ENCODE measurements at regions not wholly inside any gene's neighbourhood (a gene's known extent, or its start where the extent isn't known, plus 50 kb on each side); places are given as distances from the start of the nearest gene placed in this dataset.

DNA sequence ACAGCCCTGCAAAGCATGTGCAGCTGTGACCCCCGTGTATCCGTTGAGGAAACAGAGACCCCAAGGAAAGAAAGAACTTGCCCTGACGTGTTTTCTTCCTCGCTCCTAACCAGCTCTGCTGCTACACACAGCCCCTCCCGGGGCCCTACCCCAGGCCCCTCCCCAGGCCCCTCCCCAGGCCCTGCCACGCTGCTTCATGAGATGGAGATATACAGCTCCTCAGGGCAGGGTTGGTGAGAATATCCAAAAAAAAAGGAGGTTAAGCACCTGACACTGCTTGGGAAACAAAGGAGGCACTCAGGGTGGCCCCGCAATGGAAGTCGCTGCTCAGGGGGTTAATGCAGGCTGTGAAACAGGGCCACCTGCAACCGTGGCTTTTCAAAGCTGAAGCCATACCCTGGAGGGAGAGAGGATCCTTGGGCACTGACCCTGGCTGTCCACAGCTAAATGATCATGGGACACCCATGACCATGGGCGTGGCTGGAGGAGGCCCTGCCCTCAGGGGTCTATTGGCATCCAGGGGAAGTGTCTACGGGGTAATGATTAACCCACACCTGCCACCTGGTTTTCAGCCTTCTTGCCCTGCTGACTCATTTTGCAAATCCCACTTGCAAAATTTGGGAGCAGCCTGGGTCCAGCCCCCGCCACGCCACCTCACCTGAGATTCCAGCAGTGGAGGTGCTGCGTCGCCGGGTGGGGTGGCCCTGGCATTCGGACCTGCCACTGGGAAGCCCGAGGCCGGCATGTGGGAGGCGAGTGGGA is 112.1 kb upstream of the ANO1 start:
- H3K27me3 ChIP-seq: peaks cover 0 to 43% of the 10 kb centered on the region in 2 donors
- intact Hi-C loops (cut with DNase I): no loop called here
- no peak overlapping the region for H3K4me3 ChIP-seq
- DNase-seq (no peak), ATAC-seq (no peak)
- TF ChIP-seq, protein P1, sequence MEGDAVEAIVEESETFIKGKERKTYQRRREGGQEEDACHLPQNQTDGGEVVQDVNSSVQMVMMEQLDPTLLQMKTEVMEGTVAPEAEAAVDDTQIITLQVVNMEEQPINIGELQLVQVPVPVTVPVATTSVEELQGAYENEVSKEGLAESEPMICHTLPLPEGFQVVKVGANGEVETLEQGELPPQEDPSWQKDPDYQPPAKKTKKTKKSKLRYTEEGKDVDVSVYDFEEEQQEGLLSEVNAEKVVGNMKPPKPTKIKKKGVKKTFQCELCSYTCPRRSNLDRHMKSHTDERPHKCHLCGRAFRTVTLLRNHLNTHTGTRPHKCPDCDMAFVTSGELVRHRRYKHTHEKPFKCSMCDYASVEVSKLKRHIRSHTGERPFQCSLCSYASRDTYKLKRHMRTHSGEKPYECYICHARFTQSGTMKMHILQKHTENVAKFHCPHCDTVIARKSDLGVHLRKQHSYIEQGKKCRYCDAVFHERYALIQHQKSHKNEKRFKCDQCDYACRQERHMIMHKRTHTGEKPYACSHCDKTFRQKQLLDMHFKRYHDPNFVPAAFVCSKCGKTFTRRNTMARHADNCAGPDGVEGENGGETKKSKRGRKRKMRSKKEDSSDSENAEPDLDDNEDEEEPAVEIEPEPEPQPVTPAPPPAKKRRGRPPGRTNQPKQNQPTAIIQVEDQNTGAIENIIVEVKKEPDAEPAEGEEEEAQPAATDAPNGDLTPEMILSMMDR (IDR thresholded peaks at IDR 0.05): no peak
- H3K36me3 ChIP-seq: no peaks in the 10 kb centered on the region
- H3K27ac ChIP-seq: no peak overlapping the region
- H3K9me3 ChIP-seq: no peaks in the 10 kb centered on the region
- H3K4me1 ChIP-seq: peaks cover 0 to 5% of the 10 kb centered on the region in 2 donors

DNA sequence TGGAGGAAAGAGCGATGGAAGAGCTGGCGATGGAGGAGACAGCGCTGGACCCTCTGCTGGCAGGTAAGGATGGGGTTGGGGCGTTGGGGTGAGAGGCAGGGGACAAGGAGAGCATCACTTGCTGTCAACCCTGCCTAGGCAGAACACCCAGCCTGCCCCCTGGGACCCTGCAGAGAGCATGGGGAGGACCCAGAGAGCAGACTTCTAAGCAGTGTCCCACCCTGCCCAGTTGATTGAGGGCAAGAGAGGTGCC is 111.6 kb upstream of the ANO1 start:
- Histone ChIP-seq H3K4me1 (peaks cover 0 to 5% of the 10 kb centered on the region in 2 donors), H3K4me3 (no peak overlapping the region), H3K36me3 (no peaks in the 10 kb centered on the region), H3K27me3 (peaks cover 0 to 45% of the 10 kb centered on the region in 2 donors), H3K9me3 (no peaks in the 10 kb centered on the region), H3K27ac (no peak overlapping the region)
- DNase-seq (no peak), ATAC-seq (no peak)
- TF ChIP-seq, protein P1 (IDR thresholded peaks at IDR 0.05): no peak
- intact Hi-C loops (cut with DNase I): no loop called here

DNA sequence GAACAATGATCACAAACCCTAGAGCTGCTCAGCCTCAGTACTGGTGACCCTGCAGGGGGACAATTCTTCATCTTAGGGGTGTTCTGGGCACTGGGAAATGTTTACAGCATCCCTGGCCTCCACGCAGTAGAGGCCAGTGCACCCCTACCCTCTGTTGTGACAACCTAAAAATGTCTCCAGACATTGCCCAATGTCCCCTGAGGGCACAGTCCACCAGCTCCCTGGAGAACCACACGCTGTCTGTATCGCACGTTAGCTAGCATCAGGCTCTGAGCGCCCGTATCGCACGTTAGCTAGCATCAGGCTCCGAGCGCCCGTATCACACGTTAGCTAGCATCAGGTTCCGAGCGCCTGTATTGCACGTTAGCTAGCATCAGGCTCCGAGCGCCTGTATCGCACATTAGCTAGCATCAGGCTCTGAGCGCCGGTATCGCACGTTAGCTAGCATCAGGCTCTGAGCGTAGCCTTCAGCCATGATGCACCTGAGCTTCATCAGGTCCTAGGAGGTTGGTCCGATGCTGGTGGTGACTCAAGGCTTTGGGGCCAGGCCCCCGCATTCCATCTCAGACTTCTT is 111.1 kb upstream of the ANO1 start:
- TF ChIP-seq, protein P1 (IDR thresholded peaks at IDR 0.05): no peak
- intact Hi-C loops (cut with DNase I): no loop called here
- no peak overlapping the region for H3K27ac ChIP-seq

DNA sequence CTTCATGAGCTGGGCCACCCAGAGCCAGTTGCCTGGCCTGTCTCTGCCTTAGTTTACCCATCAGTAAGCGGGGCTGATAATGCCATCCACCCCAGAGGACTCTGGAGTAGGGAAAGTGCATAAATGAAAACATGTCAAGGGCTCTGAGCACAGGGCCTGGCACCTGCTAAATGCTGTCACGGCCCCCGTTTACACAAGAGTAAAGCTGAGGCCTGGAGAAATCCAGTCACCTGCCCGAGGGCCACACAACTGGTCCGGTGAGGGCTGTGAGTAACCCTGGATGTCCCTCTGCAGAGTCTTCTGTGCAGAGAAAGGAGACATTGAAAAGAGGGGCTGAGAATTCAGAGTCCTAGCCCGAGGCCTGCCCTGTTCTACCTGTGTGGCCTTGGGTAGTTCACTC is 110.6 kb upstream of the ANO1 start:
- TF ChIP-seq, protein P1 (IDR thresholded peaks at IDR 0.05): no peak
- H3K4me1 ChIP-seq: peaks cover 0 to 5% of the 10 kb centered on the region in 2 donors
- no peaks in the 10 kb centered on the region for H3K9me3 ChIP-seq
- H3K27me3 ChIP-seq: peaks cover 0 to 41% of the 10 kb centered on the region in 2 donors
- ATAC-seq (no peak), DNase-seq (no peak)
- intact Hi-C loops (cut with DNase I): no loop called here
- H3K27ac ChIP-seq: no peak overlapping the region
- H3K36me3 ChIP-seq: no peaks in the 10 kb centered on the region
- no peak overlapping the region for H3K4me3 ChIP-seq

More for the DNA sequence above, 111.1 kb upstream of the ANO1 start:
- Histone ChIP-seq H3K27me3 (peaks cover 0 to 42% of the 10 kb centered on the region in 2 donors), H3K9me3 (no peaks in the 10 kb centered on the region), H3K4me1 (peaks cover 0 to 5% of the 10 kb centered on the region in 2 donors), H3K36me3 (no peaks in the 10 kb centered on the region), H3K4me3 (no peak overlapping the region)
- no peak for DNase-seq
- ATAC-seq: no peak

DNA sequence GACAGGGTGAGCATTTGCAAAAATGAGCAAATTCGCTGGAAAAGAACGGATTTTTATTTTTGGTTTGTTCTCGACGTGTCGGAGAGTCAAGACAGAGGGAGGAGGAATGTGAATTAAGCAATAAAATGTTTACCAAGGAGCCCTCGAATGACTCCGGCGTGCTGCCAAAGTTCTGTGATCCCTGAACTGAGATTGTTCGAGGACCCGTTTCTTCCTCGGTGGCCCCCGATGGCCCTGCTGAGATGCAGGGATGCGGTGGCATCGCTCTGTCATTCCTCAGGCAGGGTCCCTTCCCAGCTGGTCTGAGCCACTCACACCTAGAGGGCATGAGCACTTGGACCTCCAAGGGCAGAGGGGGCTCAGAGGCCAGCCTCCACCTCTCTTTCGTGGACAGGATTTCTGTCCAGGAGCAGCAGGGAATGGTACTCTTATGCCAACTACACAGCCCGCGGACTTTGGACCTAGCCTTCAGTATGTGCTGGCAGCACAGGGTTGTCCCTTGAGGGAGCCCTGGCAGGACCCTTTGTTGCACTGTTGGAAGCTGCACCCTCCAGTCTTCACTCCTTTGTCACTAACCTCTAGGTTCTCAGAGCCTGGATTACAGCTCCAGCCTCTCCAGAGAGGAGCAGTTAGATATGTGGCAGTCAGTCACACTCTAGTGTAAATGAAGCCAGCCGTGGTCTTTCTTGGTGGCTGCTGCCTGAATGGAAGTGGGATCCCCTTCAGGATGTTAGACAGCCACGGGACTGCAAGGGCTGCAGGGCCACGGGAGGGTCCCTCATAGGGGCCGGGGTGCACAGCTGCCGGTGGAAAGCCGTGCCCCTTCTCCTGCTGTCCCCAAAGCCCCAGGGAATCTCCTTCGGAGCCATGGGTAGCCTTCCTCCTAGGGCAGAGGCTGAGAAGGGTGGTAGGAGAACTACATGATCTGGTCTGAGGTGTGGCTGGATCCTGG is 109.4 kb upstream of the ANO1 start:
- H3K4me1 ChIP-seq: peaks cover 0 to 5% of the 10 kb centered on the region in 2 donors
- no peak overlapping the region for H3K4me3 ChIP-seq
- no peaks in the 10 kb centered on the region for H3K36me3 ChIP-seq
- TF ChIP-seq, protein P1 (IDR thresholded peaks at IDR 0.05): no peak
- peak overlapping the region in 1 of 2 donors; percentile 18 for H3K27ac ChIP-seq
- intact Hi-C loops (cut with DNase I): no loop called here
- H3K9me3 ChIP-seq: no peaks in the 10 kb centered on the region
- ATAC-seq (peak; percentile 54), DNase-seq (peak in 2 of 4 donors; percentile 81 to 85)
- peaks cover 0 to 41% of the 10 kb centered on the region in 2 donors for H3K27me3 ChIP-seq

All from left lung (tissue), 4 donors.